ENCODE measurements at regions not wholly inside any gene's neighbourhood (a gene's known extent, or its start where the extent isn't known, plus 50 kb on each side); places are given as distances from the start of the nearest gene placed in this dataset.

- Histone ChIP-seq H3K27me3 (ENCODE audit: insufficient read depth, low read length) (peaks cover 36% of the 10 kb centered on the region), H4K20me1 (ENCODE audit: insufficient read depth, low read length) (no peaks in the 10 kb centered on the region), H3K4me2 (ENCODE audit: insufficient read depth, low read length) (no peak overlapping the region), H3K79me2 (ENCODE audit: insufficient read depth, low read length) (no peaks in the 10 kb centered on the region), H3K27ac (ENCODE audit: low read depth, low read length) (no peak overlapping the region), H3K4me3 (ENCODE audit: insufficient read depth, low read length) (no peak overlapping the region), H3K36me3 (ENCODE audit: insufficient read depth, low read length) (no peaks in the 10 kb centered on the region), H3K4me1 (ENCODE audit: insufficient read depth, low read length) (no peaks in the 10 kb centered on the region), H2AFZ (ENCODE audit: low read length) (no peak overlapping the region), H3K9me3 (ENCODE audit: low read depth, low read length) (no peaks in the 10 kb centered on the region)
- DNase-seq (ENCODE audit: insufficient read length, low spot score, missing footprints): no peak
- no peak for TF ChIP-seq CTCF (IDR thresholded peaks at IDR 0.05; ENCODE audit: extremely low read depth, low read depth, low read length)
These were observed 69.8 kb upstream of the HAO2 start for GRCh38 chr1:119298687-119299303.

- no peak for TF ChIP-seq CTCF (IDR thresholded peaks at IDR 0.05; ENCODE audit: extremely low read depth, low read depth, low read length)
- H3K9me3 ChIP-seq (ENCODE audit: low read depth, low read length): no peaks in the 10 kb centered on the region
- no peaks in the 10 kb centered on the region for H3K79me2 ChIP-seq (ENCODE audit: insufficient read depth, low read length)
- H3K4me3 ChIP-seq (ENCODE audit: insufficient read depth, low read length): no peak overlapping the region
- no peak for DNase-seq (ENCODE audit: insufficient read length, low spot score, missing footprints)
- no peak overlapping the region for H3K4me2 ChIP-seq (ENCODE audit: insufficient read depth, low read length)
- no peaks in the 10 kb centered on the region for H3K36me3 ChIP-seq (ENCODE audit: insufficient read depth, low read length)
- H4K20me1 ChIP-seq (ENCODE audit: insufficient read depth, low read length): no peaks in the 10 kb centered on the region
- no peak overlapping the region for H2AFZ ChIP-seq (ENCODE audit: low read length)
- H3K4me1 ChIP-seq (ENCODE audit: insufficient read depth, low read length): no peaks in the 10 kb centered on the region
- H3K27ac ChIP-seq (ENCODE audit: low read depth, low read length): no peak overlapping the region
- H3K27me3 ChIP-seq (ENCODE audit: insufficient read depth, low read length): peaks cover 40% of the 10 kb centered on the region
These were observed 66.6 kb upstream of the HAO2 start for GRCh38 chr1:119302011-119302410.

GRCh38 chr1:119308130-119308700 lies 60.4 kb upstream of the HAO2 start:
- no peak for TF ChIP-seq CTCF (IDR thresholded peaks at IDR 0.05; ENCODE audit: extremely low read depth, low read depth, low read length)
- Histone ChIP-seq H3K79me2 (ENCODE audit: insufficient read depth, low read length) (no peaks in the 10 kb centered on the region), H3K4me1 (ENCODE audit: insufficient read depth, low read length) (no peaks in the 10 kb centered on the region), H3K27me3 (ENCODE audit: insufficient read depth, low read length) (peaks cover 24% of the 10 kb centered on the region), H2AFZ (ENCODE audit: low read length) (no peak overlapping the region), H3K36me3 (ENCODE audit: insufficient read depth, low read length) (no peaks in the 10 kb centered on the region), H3K4me2 (ENCODE audit: insufficient read depth, low read length) (no peak overlapping the region), H3K27ac (ENCODE audit: low read depth, low read length) (no peak overlapping the region), H4K20me1 (ENCODE audit: insufficient read depth, low read length) (no peaks in the 10 kb centered on the region), H3K9me3 (ENCODE audit: low read depth, low read length) (no peaks in the 10 kb centered on the region), H3K4me3 (ENCODE audit: insufficient read depth, low read length) (no peak overlapping the region)
- DNase-seq (ENCODE audit: insufficient read length, low spot score, missing footprints): no peak

- no peaks in the 10 kb centered on the region for H4K20me1 ChIP-seq (ENCODE audit: insufficient read depth, low read length)
- no peaks in the 10 kb centered on the region for H3K9me3 ChIP-seq (ENCODE audit: low read depth, low read length)
- H3K27me3 ChIP-seq (ENCODE audit: insufficient read depth, low read length): peaks cover 22% of the 10 kb centered on the region
- no peak for DNase-seq (ENCODE audit: insufficient read length, low spot score, missing footprints)
- H3K36me3 ChIP-seq (ENCODE audit: insufficient read depth, low read length): no peaks in the 10 kb centered on the region
- H3K79me2 ChIP-seq (ENCODE audit: insufficient read depth, low read length): no peaks in the 10 kb centered on the region
- H2AFZ ChIP-seq (ENCODE audit: low read length): no peak overlapping the region
- no peak overlapping the region for H3K4me2 ChIP-seq (ENCODE audit: insufficient read depth, low read length)
- no peaks in the 10 kb centered on the region for H3K4me1 ChIP-seq (ENCODE audit: insufficient read depth, low read length)
- no peak overlapping the region for H3K4me3 ChIP-seq (ENCODE audit: insufficient read depth, low read length)
- TF ChIP-seq CTCF (IDR thresholded peaks at IDR 0.05; ENCODE audit: extremely low read depth, low read depth, low read length): no peak
- H3K27ac ChIP-seq (ENCODE audit: low read depth, low read length): no peak overlapping the region
These were observed 59.8 kb upstream of the HAO2 start for GRCh38 chr1:119308806-119309205.
